SU-DHL-6 (cell line): ENCODE measurements at regions not wholly inside any gene's neighbourhood (a gene's known extent, or its start where the extent isn't known, plus 50 kb on each side); places are given as distances from the start of the nearest gene placed in this dataset.

ENCODE experiments used
- EZH2phosphoT487 ChIP-seq: fragments of 200-600 bp; sonication (generic), shearing (Covaris generic); conservative IDR thresholded peaks from 2 replicates; pipeline ENCODE4 v1.6.1; 2018; ENCODE audit warnings: mild to moderate bottlenecking, antibody characterized with exemption, low read length, moderate library complexity, mixed read lengths
- TF ChIP-seq, protein P1 (sequence below): fragments of 200-600 bp; sonication (generic); IDR thresholded peaks from one replicate; pipeline ENCODE4 v1.5.1; 2017; ENCODE audit warnings: antibody characterized with exemption, mild to moderate bottlenecking, low read length, moderate library complexity; ENCODE audit not compliant: insufficient read depth, poor library complexity, severe bottlenecking

DNA sequence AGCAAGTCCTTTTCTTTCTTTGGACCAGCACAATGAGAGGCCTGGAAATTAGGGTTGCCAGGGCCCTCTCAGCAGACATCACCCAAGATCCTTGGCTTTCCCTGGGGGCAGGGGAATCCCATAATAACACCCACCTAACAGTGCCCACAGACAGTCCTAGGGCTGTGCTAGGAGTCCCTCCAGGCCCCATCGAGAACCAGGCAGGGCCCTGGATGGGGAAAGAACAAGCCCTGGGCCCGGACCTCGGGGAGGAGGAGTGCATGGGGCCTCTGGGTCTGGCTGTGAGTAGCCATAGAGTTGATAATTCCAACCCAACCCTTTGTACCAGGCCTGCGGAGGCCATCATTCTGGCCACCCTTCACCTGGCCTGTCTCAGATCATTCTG, 201.2 kb upstream of the ZMIZ1 start:
- TF ChIP-seq, protein P1, sequence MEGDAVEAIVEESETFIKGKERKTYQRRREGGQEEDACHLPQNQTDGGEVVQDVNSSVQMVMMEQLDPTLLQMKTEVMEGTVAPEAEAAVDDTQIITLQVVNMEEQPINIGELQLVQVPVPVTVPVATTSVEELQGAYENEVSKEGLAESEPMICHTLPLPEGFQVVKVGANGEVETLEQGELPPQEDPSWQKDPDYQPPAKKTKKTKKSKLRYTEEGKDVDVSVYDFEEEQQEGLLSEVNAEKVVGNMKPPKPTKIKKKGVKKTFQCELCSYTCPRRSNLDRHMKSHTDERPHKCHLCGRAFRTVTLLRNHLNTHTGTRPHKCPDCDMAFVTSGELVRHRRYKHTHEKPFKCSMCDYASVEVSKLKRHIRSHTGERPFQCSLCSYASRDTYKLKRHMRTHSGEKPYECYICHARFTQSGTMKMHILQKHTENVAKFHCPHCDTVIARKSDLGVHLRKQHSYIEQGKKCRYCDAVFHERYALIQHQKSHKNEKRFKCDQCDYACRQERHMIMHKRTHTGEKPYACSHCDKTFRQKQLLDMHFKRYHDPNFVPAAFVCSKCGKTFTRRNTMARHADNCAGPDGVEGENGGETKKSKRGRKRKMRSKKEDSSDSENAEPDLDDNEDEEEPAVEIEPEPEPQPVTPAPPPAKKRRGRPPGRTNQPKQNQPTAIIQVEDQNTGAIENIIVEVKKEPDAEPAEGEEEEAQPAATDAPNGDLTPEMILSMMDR: no peak
- no peak for TF ChIP-seq EZH2phosphoT487
